GM12878 (cell line): ENCODE measurements at regions not wholly inside any gene's neighbourhood (a gene's known extent, or its start where the extent isn't known, plus 50 kb on each side); places are given as distances from the start of the nearest gene placed in this dataset.

Experiments
- ATAC-seq: fragments of 200-7000 bp; cut with Tn5 transposase; 3 replicates; pipeline ENCODE4 v1.9.1; 2020; ENCODE audit warnings: mild to moderate bottlenecking, moderate library complexity
- BruUV-seq: library from RNA; stranded (reverse); fragments of 400-500 nt; replicated peaks from 2 replicates; lab custom pipeline; 2021; lab: Mats Ljungman, UMichigan
- CTCF ChIA-PET: fragments of 300-600 bp; sonication (Branson Sonifier 250); formaldehyde crosslinking; extraction: SDS; loops from one replicate; lab custom pipeline; 2021; ENCODE audit warnings: inconsistent platforms; lab: Yijun Ruan, JAX
- POLR2A ChIA-PET: fragments of 350-600 bp; formaldehyde crosslinking; extraction: SDS; loops from one replicate; lab custom pipeline; 2021; ENCODE audit warnings: inconsistent platforms; lab: Charles Lee
- RAD21 ChIA-PET: fragments of 300-600 bp; sonication (Branson Sonifier 250); formaldehyde crosslinking; loops from one replicate; lab custom pipeline; 2023; ENCODE audit warnings: antibody characterized with exemption; ENCODE audit not compliant: unreplicated experiment; lab: Charles Lee
- SMC1A ChIA-PET: fragments of 300-600 bp; sonication (Branson Sonifier 250); formaldehyde crosslinking; loops from one replicate; lab custom pipeline; 2023; ENCODE audit not compliant: unreplicated experiment, uncharacterized antibody; lab: Charles Lee
- DNase-seq: peaks from one replicate; pipeline ENCODE4 v3.0.0-alpha.2; 2011; ENCODE audit warnings: low read depth, low spot score
- FAIRE-seq: peaks from 3 replicates; lab custom pipeline; 2011; peaks lifted over from hg19 to GRCh38; lab: Jason Lieb, UNC
- H2AFZ ChIP-seq: 2 replicates; pipeline ENCODE4 v1.6.0; 2011; ENCODE audit warnings: low read depth, low read length, control low read depth; ENCODE audit not compliant: control insufficient read depth
- H3K27ac ChIP-seq: 2 replicates; pipeline ENCODE4 v1.5.1; 2011; ENCODE audit warnings: control low read depth; ENCODE audit not compliant: control insufficient read depth, insufficient read depth
- H3K27me3 ChIP-seq, 2 experiments: replicated peaks in 1 of 2; 2 replicates each; pipeline versions ENCODE4 v1.6.0 to v1.6.1; 2011; ENCODE audit warnings: low read length in 1 of 2; ENCODE audit not compliant: control insufficient read depth in 2 of 2, insufficient read depth in 2 of 2
- H3K36me3 ChIP-seq, 2 experiments: 2 replicates each; pipeline ENCODE4 v1.5.1; 2011; ENCODE audit warnings: low read length in 1 of 2; ENCODE audit not compliant: control insufficient read depth in 2 of 2, insufficient read depth in 2 of 2
- H3K4me1 ChIP-seq: 2 replicates; pipeline ENCODE4 v1.6.1; 2011; ENCODE audit warnings: mild to moderate bottlenecking, low read length, moderate library complexity, mixed read lengths; ENCODE audit not compliant: control insufficient read depth, insufficient read depth
- H3K4me2 ChIP-seq: 2 replicates; pipeline ENCODE4 v1.6.0; 2011; ENCODE audit warnings: control low read depth; ENCODE audit not compliant: control insufficient read depth, insufficient read depth
- H3K4me3 ChIP-seq: fragments of 200-600 bp; sonication (generic); 2 replicates; pipeline ENCODE4 v1.5.1; 2016
- H3K79me2 ChIP-seq: 2 replicates; pipeline ENCODE4 v1.6.0; 2011; ENCODE audit warnings: low read length; ENCODE audit not compliant: control insufficient read depth, insufficient read depth
- H3K9ac ChIP-seq: 2 replicates; pipeline ENCODE4 v1.8.0; 2011; ENCODE audit warnings: low read length, control low read depth, mixed read lengths; ENCODE audit not compliant: control insufficient read depth, insufficient read depth
- H3K9me3 ChIP-seq: replicated peaks from 3 replicates; pipeline ENCODE4 v1.5.1; 2011; ENCODE audit warnings: mild to moderate bottlenecking, low read length; ENCODE audit not compliant: control insufficient read depth, insufficient read depth
- H4K20me1 ChIP-seq: 2 replicates; pipeline ENCODE4 v1.6.0; 2011; ENCODE audit not compliant: control insufficient read depth, insufficient read depth
- BHLHE40 ChIP-seq, 2 experiments: fragments of 450-650 bp in 1 of 2; IDR thresholded peaks; 2 replicates each; pipeline ENCODE4 v1.6.1; 2011 to 2017; ENCODE audit warnings: low read depth in 2 of 2, borderline replicate concordance in 1 of 2, improper control_type of control experiment in 1 of 2, low read length in 1 of 2, mild to moderate bottlenecking in 1 of 2
- CBX3 ChIP-seq: fragments of 200-600 bp; sonication (generic); IDR thresholded peaks from 2 replicates; pipeline ENCODE4 v1.6.1; 2016; ENCODE audit warnings: low read depth, borderline replicate concordance
- EED ChIP-seq: sonication (generic); IDR thresholded peaks from 2 replicates; pipeline ENCODE4 v1.6.1; 2016; ENCODE audit warnings: antibody characterized with exemption, low read depth
- HDAC6 ChIP-seq: fragments of 200-600 bp; sonication (generic); IDR thresholded peaks from one replicate; pipeline ENCODE4 v1.8.0; 2017; ENCODE audit warnings: antibody characterized with exemption; ENCODE audit not compliant: unreplicated experiment
- IKZF1 ChIP-seq: fragments of 450-650 bp; conservative IDR thresholded peaks from 2 replicates; pipeline ENCODE4 v1.6.1; 2017; ENCODE audit warnings: antibody characterized with exemption, mild to moderate bottlenecking
- MEF2A ChIP-seq: IDR thresholded peaks from 2 replicates; pipeline ENCODE4 v1.6.1; 2011; ENCODE audit warnings: low read depth, mild to moderate bottlenecking, low read length, moderate library complexity; ENCODE audit not compliant: insufficient read depth
- NFXL1 ChIP-seq: fragments of 450-650 bp; IDR thresholded peaks from 2 replicates; pipeline ENCODE4 v1.6.1; 2017; ENCODE audit warnings: antibody characterized with exemption, mild to moderate bottlenecking, borderline replicate concordance
- RBBP5 ChIP-seq: fragments of 200-600 bp; sonication (generic); conservative IDR thresholded peaks from 2 replicates; pipeline ENCODE4 v1.6.1; 2016
- RELA ChIP-seq: fragments of 450-650 bp; IDR thresholded peaks from 2 replicates; pipeline ENCODE4 v1.8.0; 2014; ENCODE audit warnings: borderline replicate concordance; ENCODE audit not compliant: partially characterized antibody
- SREBF2 ChIP-seq: IDR thresholded peaks from 2 replicates; pipeline ENCODE4 v1.6.1; 2012; ENCODE audit warnings: mild to moderate bottlenecking, low read length
- ZBED1 ChIP-seq: IDR thresholded peaks from 2 replicates; pipeline ENCODE4 v1.6.1; 2016; ENCODE audit warnings: borderline replicate concordance
- ZZZ3 ChIP-seq: IDR thresholded peaks from 2 replicates; pipeline ENCODE4 v1.6.1; 2011; ENCODE audit warnings: low read depth; ENCODE audit not compliant: control insufficient read depth, insufficient read length
- WGBS: methylation state at CpG from one replicate; pipeline ENCODE4 v1.1.6; 2016; ENCODE audit warnings: low lambda C conversion rate; ENCODE audit not compliant: insufficient replicate concordance, insufficient coverage; ENCODE audit errors: missing lambda C conversion rate; 5-methylcytosine and 5-hydroxymethylcytosine counted together
- in situ Hi-C: fragments of 300-500 bp; cut with MboI; formaldehyde crosslinking; loops from 9 replicates; pipeline ENCODE4 v1.14.3; 2018; ENCODE audit warnings: mixed read lengths
- intact Hi-C: fragments of 100-400 bp; cut with micrococcal nuclease; formaldehyde crosslinking; loops from one replicate; pipeline ENCODE4 v1.14.2; 2022; ENCODE audit not compliant: unreplicated experiment
- TF ChIP-seq, protein P1 (sequence below): fragments of 150-350 bp; IDR thresholded peaks from 2 replicates; pipeline ENCODE4 v1.6.1; 2014; ENCODE audit warnings: mild to moderate bottlenecking, low read depth, low read length
- TF ChIP-seq, protein P2 (sequence below): fragments of 450-650 bp; IDR thresholded peaks from 2 replicates; pipeline ENCODE4 v1.6.1; 2017; ENCODE audit warnings: mild to moderate bottlenecking, low read depth, inconsistent platforms; ENCODE audit not compliant: poor library complexity, severe bottlenecking
- TF ChIP-seq, protein P3 (sequence below): fragments of 450-650 bp; formaldehyde crosslinking; IDR thresholded peaks from 2 replicates; pipeline ENCODE4 v1.4.0; 2022; ENCODE audit warnings: mild to moderate bottlenecking, moderate library complexity
- TF ChIP-seq, protein P4 (sequence below): fragments of 450-650 bp; IDR thresholded peaks from 2 replicates; pipeline ENCODE4 v1.6.1; 2017; ENCODE audit warnings: antibody characterized with exemption, mild to moderate bottlenecking, moderate library complexity

DNA sequence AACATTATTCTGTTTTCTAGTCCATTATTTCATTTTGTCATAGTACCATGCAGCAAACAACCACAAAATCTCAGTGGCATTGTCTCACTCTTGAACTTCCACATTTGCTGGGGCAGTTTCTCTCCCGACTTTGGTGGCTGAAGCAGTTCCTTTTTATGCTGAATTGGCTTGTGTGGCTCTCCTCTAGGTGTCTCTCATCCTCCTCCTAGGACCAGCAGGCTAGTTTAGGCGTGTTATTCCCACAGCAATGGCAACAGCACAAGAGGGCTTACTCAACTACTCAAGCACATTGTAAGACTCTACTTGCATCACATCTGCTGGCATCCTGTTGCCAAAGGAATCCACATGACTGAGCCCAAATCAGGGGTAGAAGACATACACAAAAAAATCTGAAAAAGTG, 201.8 kb upstream of the KCNH8 start:
- Histone ChIP-seq H3K27me3 (no peaks in the 10 kb centered on the region; a peak in 1 of 4 replicates), H4K20me1 (no peaks in the 10 kb centered on the region), H3K4me3 (no peak overlapping the region), H3K9me3 (no peaks in the 10 kb centered on the region), H3K36me3 (no peaks in the 10 kb centered on the region), H3K79me2 (no peaks in the 10 kb centered on the region), H3K9ac (no peak overlapping the region), H3K27ac (no peak overlapping the region), H2AFZ (no peak overlapping the region), H3K4me2 (no peak overlapping the region), H3K4me1 (no peaks in the 10 kb centered on the region)
- ChIA-PET SMC1A (no interaction called here), CTCF (no interaction called here), RAD21 (no interaction called here), POLR2A (no interaction called here)
- WGBS = 0% methylated on average over 2 of the region's 2 CpGs
- in situ Hi-C loops = no loop called here
- DNase-seq = no peak
- intact Hi-C loops = no loop called here
- BruUV-seq = no TSS peak
- FAIRE-seq = no peak
- no peak for ATAC-seq
- TF ChIP-seq RELA = no peak
- TF ChIP-seq EED = no peak
- no peak for TF ChIP-seq HDAC6
- TF ChIP-seq, protein P1, sequence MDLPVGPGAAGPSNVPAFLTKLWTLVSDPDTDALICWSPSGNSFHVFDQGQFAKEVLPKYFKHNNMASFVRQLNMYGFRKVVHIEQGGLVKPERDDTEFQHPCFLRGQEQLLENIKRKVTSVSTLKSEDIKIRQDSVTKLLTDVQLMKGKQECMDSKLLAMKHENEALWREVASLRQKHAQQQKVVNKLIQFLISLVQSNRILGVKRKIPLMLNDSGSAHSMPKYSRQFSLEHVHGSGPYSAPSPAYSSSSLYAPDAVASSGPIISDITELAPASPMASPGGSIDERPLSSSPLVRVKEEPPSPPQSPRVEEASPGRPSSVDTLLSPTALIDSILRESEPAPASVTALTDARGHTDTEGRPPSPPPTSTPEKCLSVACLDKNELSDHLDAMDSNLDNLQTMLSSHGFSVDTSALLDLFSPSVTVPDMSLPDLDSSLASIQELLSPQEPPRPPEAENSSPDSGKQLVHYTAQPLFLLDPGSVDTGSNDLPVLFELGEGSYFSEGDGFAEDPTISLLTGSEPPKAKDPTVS = no peak
- TF ChIP-seq BHLHE40 (IDR thresholded peaks at IDR 0.05; ENCODE audit: borderline replicate concordance in 1 of 2, low read depth in 2 of 2, low read length in 1 of 2) = no peak
- no peak for TF ChIP-seq SREBF2
- no peak for TF ChIP-seq ZBED1
- no peak for TF ChIP-seq RBBP5
- no peak for TF ChIP-seq ZZZ3
- no peak for TF ChIP-seq IKZF1
- TF ChIP-seq NFXL1 = no peak
- TF ChIP-seq, protein P2, sequence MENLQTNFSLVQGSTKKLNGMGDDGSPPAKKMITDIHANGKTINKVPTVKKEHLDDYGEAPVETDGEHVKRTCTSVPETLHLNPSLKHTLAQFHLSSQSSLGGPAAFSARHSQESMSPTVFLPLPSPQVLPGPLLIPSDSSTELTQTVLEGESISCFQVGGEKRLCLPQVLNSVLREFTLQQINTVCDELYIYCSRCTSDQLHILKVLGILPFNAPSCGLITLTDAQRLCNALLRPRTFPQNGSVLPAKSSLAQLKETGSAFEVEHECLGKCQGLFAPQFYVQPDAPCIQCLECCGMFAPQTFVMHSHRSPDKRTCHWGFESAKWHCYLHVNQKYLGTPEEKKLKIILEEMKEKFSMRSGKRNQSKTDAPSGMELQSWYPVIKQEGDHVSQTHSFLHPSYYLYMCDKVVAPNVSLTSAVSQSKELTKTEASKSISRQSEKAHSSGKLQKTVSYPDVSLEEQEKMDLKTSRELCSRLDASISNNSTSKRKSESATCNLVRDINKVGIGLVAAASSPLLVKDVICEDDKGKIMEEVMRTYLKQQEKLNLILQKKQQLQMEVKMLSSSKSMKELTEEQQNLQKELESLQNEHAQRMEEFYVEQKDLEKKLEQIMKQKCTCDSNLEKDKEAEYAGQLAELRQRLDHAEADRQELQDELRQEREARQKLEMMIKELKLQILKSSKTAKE = no peak
- TF ChIP-seq CBX3 = no peak
- TF ChIP-seq, protein P3, sequence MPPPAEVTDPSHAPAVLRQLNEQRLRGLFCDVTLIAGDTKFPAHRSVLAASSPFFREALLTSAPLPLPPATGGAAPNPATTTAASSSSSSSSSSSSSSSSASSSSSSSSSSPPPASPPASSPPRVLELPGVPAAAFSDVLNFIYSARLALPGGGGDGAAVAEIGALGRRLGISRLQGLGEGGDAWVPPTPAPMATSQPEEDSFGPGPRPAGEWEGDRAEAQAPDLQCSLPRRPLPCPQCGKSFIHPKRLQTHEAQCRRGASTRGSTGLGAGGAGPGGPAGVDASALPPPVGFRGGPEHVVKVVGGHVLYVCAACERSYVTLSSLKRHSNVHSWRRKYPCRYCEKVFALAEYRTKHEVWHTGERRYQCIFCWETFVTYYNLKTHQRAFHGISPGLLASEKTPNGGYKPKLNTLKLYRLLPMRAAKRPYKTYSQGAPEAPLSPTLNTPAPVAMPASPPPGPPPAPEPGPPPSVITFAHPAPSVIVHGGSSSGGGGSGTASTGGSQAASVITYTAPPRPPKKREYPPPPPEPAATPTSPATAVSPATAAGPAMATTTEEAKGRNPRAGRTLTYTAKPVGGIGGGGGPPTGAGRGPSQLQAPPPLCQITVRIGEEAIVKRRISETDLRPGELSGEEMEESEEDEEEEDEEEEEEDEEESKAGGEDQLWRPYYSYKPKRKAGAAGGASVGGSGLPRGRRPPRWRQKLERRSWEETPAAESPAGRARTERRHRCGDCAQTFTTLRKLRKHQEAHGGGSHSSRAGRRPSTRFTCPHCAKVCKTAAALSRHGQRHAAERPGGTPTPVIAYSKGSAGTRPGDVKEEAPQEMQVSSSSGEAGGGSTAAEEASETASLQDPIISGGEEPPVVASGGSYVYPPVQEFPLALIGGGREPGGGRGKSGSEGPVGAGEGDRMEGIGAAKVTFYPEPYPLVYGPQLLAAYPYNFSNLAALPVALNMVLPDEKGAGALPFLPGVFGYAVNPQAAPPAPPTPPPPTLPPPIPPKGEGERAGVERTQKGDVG = no peak
- TF ChIP-seq, protein P4, sequence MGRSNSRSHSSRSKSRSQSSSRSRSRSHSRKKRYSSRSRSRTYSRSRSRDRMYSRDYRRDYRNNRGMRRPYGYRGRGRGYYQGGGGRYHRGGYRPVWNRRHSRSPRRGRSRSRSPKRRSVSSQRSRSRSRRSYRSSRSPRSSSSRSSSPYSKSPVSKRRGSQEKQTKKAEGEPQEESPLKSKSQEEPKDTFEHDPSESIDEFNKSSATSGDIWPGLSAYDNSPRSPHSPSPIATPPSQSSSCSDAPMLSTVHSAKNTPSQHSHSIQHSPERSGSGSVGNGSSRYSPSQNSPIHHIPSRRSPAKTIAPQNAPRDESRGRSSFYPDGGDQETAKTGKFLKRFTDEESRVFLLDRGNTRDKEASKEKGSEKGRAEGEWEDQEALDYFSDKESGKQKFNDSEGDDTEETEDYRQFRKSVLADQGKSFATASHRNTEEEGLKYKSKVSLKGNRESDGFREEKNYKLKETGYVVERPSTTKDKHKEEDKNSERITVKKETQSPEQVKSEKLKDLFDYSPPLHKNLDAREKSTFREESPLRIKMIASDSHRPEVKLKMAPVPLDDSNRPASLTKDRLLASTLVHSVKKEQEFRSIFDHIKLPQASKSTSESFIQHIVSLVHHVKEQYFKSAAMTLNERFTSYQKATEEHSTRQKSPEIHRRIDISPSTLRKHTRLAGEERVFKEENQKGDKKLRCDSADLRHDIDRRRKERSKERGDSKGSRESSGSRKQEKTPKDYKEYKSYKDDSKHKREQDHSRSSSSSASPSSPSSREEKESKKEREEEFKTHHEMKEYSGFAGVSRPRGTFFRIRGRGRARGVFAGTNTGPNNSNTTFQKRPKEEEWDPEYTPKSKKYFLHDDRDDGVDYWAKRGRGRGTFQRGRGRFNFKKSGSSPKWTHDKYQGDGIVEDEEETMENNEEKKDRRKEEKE = no peak
- no peak for TF ChIP-seq MEF2A
